ENCODE measurements at regions not wholly inside any gene's neighbourhood (a gene's known extent, or its start where the extent isn't known, plus 50 kb on each side); places are given as distances from the start of the nearest gene placed in this dataset.

- no peak overlapping the region for H3K27ac ChIP-seq
- TF ChIP-seq ZFX (IDR thresholded peaks at IDR 0.05; ENCODE audit: borderline replicate concordance), result no peak
- no peak for TF ChIP-seq CTCF (IDR thresholded peaks at IDR 0.05)
Observed at GRCh38 chr19:57010541-57010940, 109.2 kb upstream of the USP29 start.

- H3K27ac ChIP-seq, result no peak overlapping the region
- TF ChIP-seq ZFX (IDR thresholded peaks at IDR 0.05; ENCODE audit: borderline replicate concordance), result no peak
- no peak for TF ChIP-seq CTCF (IDR thresholded peaks at IDR 0.05)
Observed at GRCh38 chr19:57016076-57016475, 103.7 kb upstream of the USP29 start.

- no peak overlapping the region for H3K27ac ChIP-seq
- TF ChIP-seq CTCF (IDR thresholded peaks at IDR 0.05) (no peak), ZFX (IDR thresholded peaks at IDR 0.05; ENCODE audit: borderline replicate concordance) (no peak)
Observed at GRCh38 chr19:57016491-57016890, 103.3 kb upstream of the USP29 start.

GRCh38 chr19:57025491-57025890, 94.3 kb upstream of the USP29 start:
- H3K27ac ChIP-seq, result no peak overlapping the region
- no peak for TF ChIP-seq ZFX (IDR thresholded peaks at IDR 0.05; ENCODE audit: borderline replicate concordance)

- no peak for TF ChIP-seq ZFX (IDR thresholded peaks at IDR 0.05; ENCODE audit: borderline replicate concordance)
- no peak for TF ChIP-seq CTCF (IDR thresholded peaks at IDR 0.05)
- no peak overlapping the region for H3K27ac ChIP-seq
Observed at GRCh38 chr19:57026476-57026875, 93.3 kb upstream of the USP29 start.

GRCh38 chr19:57027360-57027759, 92.4 kb upstream of the USP29 start:
- no peak for TF ChIP-seq CTCF (IDR thresholded peaks at IDR 0.05)
- no peak for TF ChIP-seq ZFX (IDR thresholded peaks at IDR 0.05; ENCODE audit: borderline replicate concordance)
- H3K27ac ChIP-seq, result no peak overlapping the region

GRCh38 chr19:57028804-57029525, 90.8 kb upstream of the USP29 start:
- no peak overlapping the region for H3K27ac ChIP-seq

More at GRCh38 chr19:57028804-57029525, 90.8 kb upstream of the USP29 start:
- TF ChIP-seq ZFX (IDR thresholded peaks at IDR 0.05; ENCODE audit: borderline replicate concordance) (no peak), CTCF (IDR thresholded peaks at IDR 0.05) (no peak)

All from 22Rv1 (cell line).